OCI-LY7 (cell line): ENCODE measurements at regions not wholly inside any gene's neighbourhood (a gene's known extent, or its start where the extent isn't known, plus 50 kb on each side); places are given as distances from the start of the nearest gene placed in this dataset.

Experiments used
- CTCF ChIP-seq: fragments of 200-600 bp; sonication (generic); conservative IDR thresholded peaks from 2 replicates; pipeline ENCODE4 v1.5.1; 2014; ENCODE audit warnings: mild to moderate bottlenecking, antibody characterized with exemption, low read length, moderate library complexity, mixed read lengths
- EZH2phosphoT487 ChIP-seq: fragments of 200-600 bp; sonication (generic); IDR thresholded peaks from 2 replicates; pipeline ENCODE4 v1.6.1; 2018; ENCODE audit warnings: low read depth, borderline replicate concordance, mild to moderate bottlenecking, mixed run types, antibody characterized with exemption, low read length, moderate library complexity, mixed read lengths

GRCh38 chr9:107137495-107138202, 145.4 kb upstream of the RAD23B start:
- TF ChIP-seq CTCF (peak; percentile 88), EZH2phosphoT487 (no peak)
